ENCODE measurements at regions not wholly inside any gene's neighbourhood (a gene's known extent, or its start where the extent isn't known, plus 50 kb on each side); places are given as distances from the start of the nearest gene placed in this dataset.

GRCh38 chr7:109158246-109158645 lies 588.6 kb downstream of the DNAJB9 start:
- no peak for DNase-seq

GRCh38 chr7:109176661-109177060 lies 607.0 kb downstream of the DNAJB9 start:
- DNase-seq = no peak

DNA sequence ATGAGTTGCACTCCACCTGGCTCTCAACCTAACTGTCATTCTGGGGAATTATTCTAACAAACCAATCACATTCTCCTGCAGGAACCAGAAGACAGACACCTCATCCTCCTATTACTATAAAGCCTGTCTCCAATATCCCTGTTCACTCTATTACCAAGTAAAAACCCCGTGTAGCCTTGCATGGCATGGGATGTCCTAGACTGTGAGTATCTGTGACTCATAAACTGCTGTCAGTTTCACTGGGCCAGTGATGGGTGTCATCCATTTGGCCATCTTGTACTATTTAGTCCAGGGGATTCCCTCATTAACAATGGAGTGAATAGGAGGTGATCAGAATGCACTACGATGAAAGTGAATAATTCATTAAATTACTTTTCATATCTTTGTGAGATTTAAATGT lies 608.7 kb downstream of the DNAJB9 start:
- DNase-seq = no peak

GRCh38 chr7:109179601-109180000 lies 609.9 kb downstream of the DNAJB9 start:
- no peak for DNase-seq

DNA sequence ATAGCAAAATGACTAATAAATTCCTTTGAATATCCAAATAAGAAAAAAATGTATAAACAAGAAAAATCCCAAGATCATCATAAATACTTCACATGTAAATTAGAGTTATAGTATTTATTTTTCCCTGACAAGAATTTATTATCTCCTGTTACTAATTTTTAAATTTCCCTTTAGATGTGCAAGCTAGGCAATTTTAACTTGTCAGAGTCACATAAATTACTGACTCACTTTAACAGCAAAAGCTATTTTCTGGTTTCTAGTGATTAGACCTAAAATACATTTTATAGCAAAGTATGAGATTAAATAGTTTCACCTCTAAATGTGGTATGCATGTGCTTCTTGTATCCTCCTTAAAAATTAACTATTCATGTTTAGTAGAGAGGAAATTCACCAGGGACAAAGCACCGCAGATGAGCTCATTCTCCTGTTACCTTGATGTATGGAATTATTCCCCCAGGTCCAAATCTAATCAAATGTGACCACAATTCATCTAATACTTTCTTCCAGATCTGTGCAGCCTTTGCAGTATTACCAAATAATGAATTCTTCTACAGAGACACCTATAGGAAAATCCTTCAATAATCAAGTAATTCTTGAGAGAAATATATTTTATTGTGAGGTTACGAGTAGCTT lies 621.2 kb downstream of the DNAJB9 start:
- no peak for DNase-seq

- no peak for DNase-seq
Measured at GRCh38 chr7:109206196-109206595, 636.5 kb downstream of the DNAJB9 start.

GRCh38 chr7:109213081-109213480 lies 643.4 kb downstream of the DNAJB9 start:
- no peak for DNase-seq

DNA sequence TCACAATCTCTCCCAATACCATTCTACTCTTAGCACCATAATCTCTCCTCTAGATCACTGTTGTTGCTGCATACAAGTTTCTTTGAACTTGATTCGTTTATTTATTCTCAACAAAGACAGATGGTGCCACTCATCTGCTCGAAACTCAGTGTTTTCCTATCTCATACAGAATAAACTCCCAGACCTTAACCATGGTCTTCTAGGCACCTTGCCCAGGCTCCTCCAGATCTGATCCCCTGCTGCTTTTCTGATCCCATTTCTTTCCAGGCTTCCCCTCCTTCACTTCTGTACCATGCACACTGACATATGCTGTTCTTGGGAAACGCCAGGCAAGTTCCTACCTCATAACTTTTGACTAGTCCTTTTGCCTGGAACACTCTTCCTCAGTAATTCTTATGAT lies 645.7 kb downstream of the DNAJB9 start:
- no peak for DNase-seq

- no peak for DNase-seq
Measured at GRCh38 chr7:109224100-109224499, 654.4 kb downstream of the DNAJB9 start.

- DNase-seq = no peak
Measured at GRCh38 chr7:109226699-109227098, 657.0 kb downstream of the DNAJB9 start.

- DNase-seq = no peak
Measured at GRCh38 chr7:109235316-109235715, 665.6 kb downstream of the DNAJB9 start.

DNA sequence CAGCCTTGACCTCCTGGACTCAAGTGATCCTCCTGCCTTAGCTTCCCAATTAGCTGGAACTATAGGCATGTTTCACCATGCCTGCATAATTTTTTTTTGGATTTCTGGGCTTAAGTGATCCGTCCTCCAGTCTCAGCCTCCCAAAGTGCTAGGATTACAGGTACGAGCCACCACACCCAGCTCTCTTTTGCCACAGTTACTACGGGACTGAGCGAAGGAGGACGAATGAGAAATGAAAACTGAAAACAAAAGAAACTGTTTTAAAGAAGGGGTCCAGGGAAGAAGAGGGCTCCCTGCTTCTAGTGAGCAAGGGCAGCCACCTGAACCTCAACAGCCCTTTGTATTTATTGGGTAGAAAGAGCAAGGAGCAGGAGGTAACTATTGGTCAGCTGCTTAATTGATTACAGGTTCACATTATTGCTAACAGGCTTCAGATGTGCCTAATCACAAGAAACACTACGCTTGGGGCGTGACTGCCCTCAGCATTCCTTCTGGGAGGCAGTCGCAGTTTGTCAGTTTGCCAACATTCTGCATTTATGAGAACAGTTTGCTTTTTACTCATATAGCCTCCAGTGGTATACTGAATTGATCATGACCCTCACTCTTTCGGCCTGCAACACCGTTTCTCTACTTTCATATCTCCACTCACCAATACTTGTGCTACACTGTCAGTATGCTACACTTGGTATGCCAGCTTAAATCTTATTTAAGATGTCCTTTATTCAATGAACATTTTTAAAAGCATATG lies 676.8 kb downstream of the DNAJB9 start:
- DNase-seq = no peak

DNA sequence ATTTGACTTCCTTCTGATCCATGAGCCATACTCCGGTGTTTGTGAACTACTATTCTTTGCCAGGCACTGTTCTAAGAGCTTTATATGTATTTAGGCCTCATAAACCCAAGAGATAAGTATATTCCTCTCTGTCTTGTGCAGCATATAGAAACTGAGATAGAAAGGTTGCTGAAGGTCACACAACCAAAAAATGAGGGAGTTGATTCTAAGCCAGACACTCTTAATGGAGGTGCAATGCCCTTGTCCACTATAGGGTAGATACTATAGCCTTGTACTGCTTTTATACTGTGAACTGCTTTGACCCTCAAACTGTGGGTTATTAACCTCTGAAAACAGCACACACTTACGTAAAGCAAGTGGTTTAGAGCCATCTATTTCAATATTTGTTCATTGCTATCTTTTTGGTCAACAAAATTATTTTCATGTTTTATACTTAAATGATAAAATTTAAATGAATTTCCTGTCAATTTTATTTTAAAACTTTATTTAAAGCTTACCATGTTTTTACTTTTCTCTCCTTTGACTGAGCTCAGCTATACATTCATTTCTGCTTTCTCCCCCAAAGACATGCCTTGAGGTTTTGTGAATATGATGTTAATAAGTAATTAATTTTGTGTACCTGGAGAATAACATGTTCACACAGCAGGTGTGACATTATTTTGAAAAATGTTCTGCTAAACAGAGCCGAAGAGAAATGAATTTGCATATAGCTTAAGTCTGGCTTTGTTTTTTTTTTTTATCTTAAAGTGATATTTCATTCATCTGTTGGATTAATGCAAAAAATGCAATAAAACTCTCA lies 687.3 kb downstream of the DNAJB9 start:
- DNase-seq = no peak

DNA sequence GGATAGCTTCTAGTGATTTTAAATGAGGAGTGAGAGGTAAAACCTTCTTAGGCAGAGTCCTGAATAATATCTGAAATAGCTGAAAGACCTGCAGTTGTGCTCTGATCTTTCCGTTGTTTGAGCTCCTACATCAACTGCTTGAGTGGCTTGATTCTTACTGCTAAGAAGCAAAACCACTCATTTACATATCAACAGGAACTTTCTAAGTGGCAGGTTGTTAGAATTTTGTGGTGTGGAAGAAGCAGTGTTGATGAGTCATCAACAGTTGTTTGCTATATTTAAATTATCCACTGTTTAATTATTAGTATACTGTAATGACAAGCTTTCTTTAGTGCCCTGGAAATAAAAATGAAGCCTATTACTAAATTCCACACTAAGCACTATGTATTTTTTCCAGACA lies 689.5 kb downstream of the DNAJB9 start:
- DNase-seq = no peak

DNA sequence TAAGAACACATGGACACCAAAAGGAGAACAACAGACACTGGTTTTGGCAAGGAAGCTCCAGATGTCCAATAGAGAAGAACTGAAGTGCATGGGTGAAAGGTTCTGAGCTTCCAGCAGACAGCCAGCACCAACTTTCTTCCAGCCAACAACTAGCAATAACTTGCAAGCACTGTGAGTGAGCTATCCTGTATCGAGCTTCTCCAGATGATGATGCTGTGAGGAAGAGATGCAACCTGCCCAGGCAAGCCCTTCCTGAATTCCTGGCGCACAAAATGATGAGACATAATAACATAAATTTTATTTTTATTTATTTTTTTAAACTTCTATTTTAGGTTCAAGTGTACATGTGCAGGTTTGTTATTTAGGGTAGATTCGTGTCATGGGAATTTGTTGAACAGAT lies 692.1 kb downstream of the DNAJB9 start:
- no peak for DNase-seq

- no peak for DNase-seq
Measured at GRCh38 chr7:109266610-109267009, 696.9 kb downstream of the DNAJB9 start.

- DNase-seq = no peak
Measured at GRCh38 chr7:109276348-109276747, 706.7 kb downstream of the DNAJB9 start.

DNA sequence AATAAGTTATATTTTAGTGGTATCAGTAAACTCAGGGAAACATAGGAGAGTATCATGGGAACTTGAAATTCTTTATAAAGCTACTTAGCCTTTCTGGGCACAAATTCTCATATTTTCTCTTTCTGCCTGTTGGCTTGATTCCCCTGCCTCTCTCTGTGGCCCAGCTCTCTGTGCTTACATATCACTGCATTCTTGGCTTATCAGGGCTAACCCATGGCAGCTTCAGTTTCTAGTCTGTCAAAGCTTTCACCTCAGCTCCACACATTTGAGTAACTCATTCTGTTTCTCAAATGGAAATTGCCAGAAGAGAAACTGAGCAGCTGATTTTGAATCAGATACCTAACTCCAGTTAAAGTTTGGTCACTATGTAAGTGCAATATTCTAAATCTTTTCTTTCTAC lies 713.1 kb downstream of the DNAJB9 start:
- no peak for DNase-seq

DNA sequence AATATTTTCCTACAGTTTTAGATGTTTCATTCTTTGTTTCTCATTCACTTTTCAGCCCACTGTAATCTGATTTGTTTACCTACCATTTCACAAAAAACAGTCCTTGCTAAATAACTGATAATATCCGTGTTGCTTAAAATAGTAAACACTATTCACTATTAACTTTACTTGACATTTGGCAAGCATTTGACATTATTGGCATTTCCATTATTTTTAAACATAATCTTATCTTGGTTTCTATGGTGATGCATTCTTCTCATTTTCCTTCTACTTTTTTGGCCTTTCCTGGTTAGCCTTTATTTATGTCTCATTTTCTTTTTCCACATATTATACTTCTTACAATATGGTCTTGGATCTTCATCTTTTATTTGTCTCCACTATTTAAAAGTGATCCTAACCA lies 715.3 kb downstream of the DNAJB9 start:
- no peak for DNase-seq

DNA sequence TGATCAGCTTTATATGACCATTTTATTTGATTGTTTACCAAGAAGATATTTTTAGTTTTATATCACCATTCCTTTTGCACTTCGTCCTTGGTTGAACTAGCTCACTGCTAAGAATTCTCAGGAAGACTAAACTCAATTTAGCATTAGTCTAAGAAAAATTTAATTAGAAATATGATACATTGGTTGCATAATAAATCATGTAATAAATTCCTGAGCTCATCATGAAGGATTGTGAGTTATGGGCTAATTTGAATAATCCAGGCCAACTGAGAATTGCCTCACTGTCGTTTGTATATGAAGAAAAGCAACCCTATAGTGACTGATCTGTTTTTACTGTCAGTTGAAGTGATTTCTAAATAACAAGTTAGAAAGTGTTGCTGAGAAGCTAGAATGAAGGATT lies 725.5 kb downstream of the DNAJB9 start:
- DNase-seq = no peak

- no peak for DNase-seq
Measured at GRCh38 chr7:109308816-109309215, 739.1 kb downstream of the DNAJB9 start.

- no peak for DNase-seq
Measured at GRCh38 chr7:109309790-109310189, 740.1 kb downstream of the DNAJB9 start.

DNA sequence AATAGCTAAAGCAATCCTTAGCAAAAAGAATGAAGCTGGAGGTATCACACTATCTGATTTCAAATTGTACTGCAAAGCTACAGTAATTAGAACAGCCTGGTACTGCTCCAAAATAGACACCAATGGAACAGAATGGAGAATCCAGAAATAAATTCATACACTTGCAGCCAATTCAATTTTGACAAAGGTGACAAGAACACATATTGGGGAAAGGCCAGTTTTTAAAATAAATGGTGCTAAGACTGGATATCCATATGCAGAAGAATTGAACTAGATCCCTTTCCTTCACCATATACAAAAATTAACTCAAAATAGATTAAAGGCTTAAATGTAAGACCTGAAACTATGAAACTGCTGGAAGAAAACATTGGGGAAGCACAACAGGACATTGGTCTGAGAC lies 748.5 kb downstream of the DNAJB9 start:
- DNase-seq = no peak

DNA sequence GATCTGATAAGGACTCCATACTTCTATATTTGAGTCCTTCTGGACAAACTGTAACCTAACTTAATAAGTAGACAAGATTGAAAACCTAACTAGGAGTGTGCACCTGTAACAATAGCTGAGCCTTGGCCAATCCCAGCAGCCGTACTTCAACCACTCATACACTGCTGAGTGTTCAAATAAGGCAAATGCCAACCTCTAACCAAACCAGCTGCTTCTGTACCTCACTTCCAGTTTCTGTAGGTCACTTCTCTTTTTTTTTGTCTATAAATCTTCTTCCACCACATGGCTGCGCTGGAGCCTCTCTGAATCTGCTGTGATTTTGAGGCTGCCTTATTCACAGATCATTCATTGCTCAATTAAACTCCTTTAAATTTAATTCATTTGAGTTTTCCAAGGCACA lies 753.2 kb downstream of the DNAJB9 start:
- no peak for DNase-seq
